ENCODE measurements at regions not wholly inside any gene's neighbourhood (a gene's known extent, or its start where the extent isn't known, plus 50 kb on each side); places are given as distances from the start of the nearest gene placed in this dataset.

- TF ChIP-seq POLR2A (IDR thresholded peaks at IDR 0.05) (no peak), POLR2AphosphoS5 (IDR thresholded peaks at IDR 0.05) (no peak)
- TF ChIP-seq, protein P1, sequence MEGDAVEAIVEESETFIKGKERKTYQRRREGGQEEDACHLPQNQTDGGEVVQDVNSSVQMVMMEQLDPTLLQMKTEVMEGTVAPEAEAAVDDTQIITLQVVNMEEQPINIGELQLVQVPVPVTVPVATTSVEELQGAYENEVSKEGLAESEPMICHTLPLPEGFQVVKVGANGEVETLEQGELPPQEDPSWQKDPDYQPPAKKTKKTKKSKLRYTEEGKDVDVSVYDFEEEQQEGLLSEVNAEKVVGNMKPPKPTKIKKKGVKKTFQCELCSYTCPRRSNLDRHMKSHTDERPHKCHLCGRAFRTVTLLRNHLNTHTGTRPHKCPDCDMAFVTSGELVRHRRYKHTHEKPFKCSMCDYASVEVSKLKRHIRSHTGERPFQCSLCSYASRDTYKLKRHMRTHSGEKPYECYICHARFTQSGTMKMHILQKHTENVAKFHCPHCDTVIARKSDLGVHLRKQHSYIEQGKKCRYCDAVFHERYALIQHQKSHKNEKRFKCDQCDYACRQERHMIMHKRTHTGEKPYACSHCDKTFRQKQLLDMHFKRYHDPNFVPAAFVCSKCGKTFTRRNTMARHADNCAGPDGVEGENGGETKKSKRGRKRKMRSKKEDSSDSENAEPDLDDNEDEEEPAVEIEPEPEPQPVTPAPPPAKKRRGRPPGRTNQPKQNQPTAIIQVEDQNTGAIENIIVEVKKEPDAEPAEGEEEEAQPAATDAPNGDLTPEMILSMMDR (IDR thresholded peaks at IDR 0.05): no peak
Measured at GRCh38 chr13:75090872-75091615, 390.9 kb downstream of the TBC1D4 start.

Measured in breast epithelium (tissue), 3 donors.